ENCODE measurements at regions not wholly inside any gene's neighbourhood (a gene's known extent, or its start where the extent isn't known, plus 50 kb on each side); places are given as distances from the start of the nearest gene placed in this dataset.
"Not testable (repeated sequence)": the region's sequence is repeated elsewhere in the genome, so short reads cannot be mapped to it uniquely, and the experiment has no call there.

GRCh38 chr1:232127190-232127589 lies 500.6 kb downstream of the DISC1 start:
- H4K20me1 ChIP-seq (ENCODE audit: control insufficient read depth, extremely low read depth, insufficient read depth, low read length) = no peaks in the 10 kb centered on the region
- H3K4me2 ChIP-seq (ENCODE audit: control insufficient read depth, extremely low read depth, insufficient read depth, low read depth, low read length) = peak overlapping the region; percentile 3
- no peaks in the 10 kb centered on the region for H3K9me1 ChIP-seq (ENCODE audit: control insufficient read depth, extremely low read depth, insufficient read depth, low read length)
- no peak overlapping the region for H2AFZ ChIP-seq (ENCODE audit: control insufficient read depth, low read length)
- peak; percentile 85 for FAIRE-seq
- peak; percentile 72 for DNase-seq (ENCODE audit: low read depth, low spot score)
- peaks cover 3% of the 10 kb centered on the region for H3K9me3 ChIP-seq (ENCODE audit: control insufficient read depth, low read depth, low read length)
- dilution Hi-C loops (cut with MboI; ENCODE audit: extremely low pct_ligation_motif_present, low sequenced_read_pairs) = no loop called here
- H3K27me3 ChIP-seq (ENCODE audit: control insufficient read depth, extremely low read depth, insufficient read depth, low read length) = no peaks in the 10 kb centered on the region
- TF ChIP-seq EZH2 (IDR thresholded peaks at IDR 0.05; ENCODE audit: low read length) (no peak), CTCF (optimal IDR thresholded peaks at IDR 0.05 in 1 of 3, IDR thresholded peaks at IDR 0.05 in 1 of 3, conservative IDR thresholded peaks at IDR 0.05 in 1 of 3; ENCODE audit: extremely low read depth in 1 of 3, insufficient read depth in 2 of 3, low read length in 3 of 3) (no peak)
- H3K79me2 ChIP-seq (ENCODE audit: control insufficient read depth, insufficient read depth, low read length) = no peaks in the 10 kb centered on the region
- H3K27ac ChIP-seq (ENCODE audit: control insufficient read depth, insufficient read depth, low read length) = no peak overlapping the region
- H3K36me3 ChIP-seq (ENCODE audit: control insufficient read depth in 2 of 2, extremely low read depth in 1 of 2, insufficient read depth in 2 of 2, low read length in 2 of 2) = no peaks in the 10 kb centered on the region
- H3K9ac ChIP-seq (ENCODE audit: control insufficient read depth, extremely low read depth, insufficient read depth, low read length) = no peak overlapping the region
- H3K4me3 ChIP-seq (ENCODE audit: control insufficient read depth in 2 of 3, extremely low read depth in 1 of 3, insufficient read depth in 2 of 3, low read depth in 1 of 3, low read length in 3 of 3) = no peak overlapping the region
- peaks cover 18% of the 10 kb centered on the region for H3K4me1 ChIP-seq (ENCODE audit: control insufficient read depth, extremely low read depth, insufficient read depth, low read length)

- dilution Hi-C loops (cut with MboI; ENCODE audit: extremely low pct_ligation_motif_present, low sequenced_read_pairs) = no loop called here
Observed at GRCh38 chr1:232123775-232124659, 497.4 kb downstream of the DISC1 start.

GRCh38 chr1:232117903-232118302 lies 491.3 kb downstream of the DISC1 start:
- H3K27ac ChIP-seq (ENCODE audit: control insufficient read depth, insufficient read depth, low read length); FAIRE-seq; H2AFZ ChIP-seq (ENCODE audit: control insufficient read depth, low read length); H3K9ac ChIP-seq (ENCODE audit: control insufficient read depth, extremely low read depth, insufficient read depth, low read length); H3K36me3 ChIP-seq (ENCODE audit: control insufficient read depth in 2 of 2, extremely low read depth in 1 of 2, insufficient read depth in 2 of 2, low read length in 2 of 2); H3K27me3 ChIP-seq (ENCODE audit: control insufficient read depth, extremely low read depth, insufficient read depth, low read length); H3K4me2 ChIP-seq (ENCODE audit: control insufficient read depth, extremely low read depth, insufficient read depth, low read depth, low read length); H3K4me1 ChIP-seq (ENCODE audit: control insufficient read depth, extremely low read depth, insufficient read depth, low read length); H4K20me1 ChIP-seq (ENCODE audit: control insufficient read depth, extremely low read depth, insufficient read depth, low read length); H3K4me3 ChIP-seq (ENCODE audit: control insufficient read depth in 2 of 3, extremely low read depth in 1 of 3, insufficient read depth in 2 of 3, low read depth in 1 of 3, low read length in 3 of 3); H3K9me3 ChIP-seq (ENCODE audit: control insufficient read depth, low read depth, low read length); DNase-seq (ENCODE audit: low read depth, low spot score); H3K79me2 ChIP-seq (ENCODE audit: control insufficient read depth, insufficient read depth, low read length); dilution Hi-C loops (cut with MboI; ENCODE audit: extremely low pct_ligation_motif_present, low sequenced_read_pairs); H3K9me1 ChIP-seq (ENCODE audit: control insufficient read depth, extremely low read depth, insufficient read depth, low read length): not testable (repeated sequence)

More at GRCh38 chr1:232123775-232124659, 497.4 kb downstream of the DISC1 start:
- Histone ChIP-seq H3K27me3 (ENCODE audit: control insufficient read depth, extremely low read depth, insufficient read depth, low read length) (no peaks in the 10 kb centered on the region), H3K79me2 (ENCODE audit: control insufficient read depth, insufficient read depth, low read length) (no peaks in the 10 kb centered on the region), H3K9ac (ENCODE audit: control insufficient read depth, extremely low read depth, insufficient read depth, low read length) (no peak overlapping the region), H3K27ac (ENCODE audit: control insufficient read depth, insufficient read depth, low read length) (no peak overlapping the region), H3K4me2 (ENCODE audit: control insufficient read depth, extremely low read depth, insufficient read depth, low read depth, low read length) (no peak overlapping the region), H3K9me3 (ENCODE audit: control insufficient read depth, low read depth, low read length) (no peaks in the 10 kb centered on the region), H2AFZ (ENCODE audit: control insufficient read depth, low read length) (no peak overlapping the region), H4K20me1 (ENCODE audit: control insufficient read depth, extremely low read depth, insufficient read depth, low read length) (no peaks in the 10 kb centered on the region), H3K9me1 (ENCODE audit: control insufficient read depth, extremely low read depth, insufficient read depth, low read length) (no peaks in the 10 kb centered on the region), H3K4me1 (ENCODE audit: control insufficient read depth, extremely low read depth, insufficient read depth, low read length) (peaks cover 7% of the 10 kb centered on the region), H3K4me3 (ENCODE audit: control insufficient read depth in 2 of 3, extremely low read depth in 1 of 3, insufficient read depth in 2 of 3, low read depth in 1 of 3, low read length in 3 of 3) (no peak overlapping the region), H3K36me3 (ENCODE audit: control insufficient read depth in 2 of 2, extremely low read depth in 1 of 2, insufficient read depth in 2 of 2, low read length in 2 of 2) (no peaks in the 10 kb centered on the region)
- no peak for FAIRE-seq
- TF ChIP-seq CTCF (optimal IDR thresholded peaks at IDR 0.05 in 1 of 3, IDR thresholded peaks at IDR 0.05 in 1 of 3, conservative IDR thresholded peaks at IDR 0.05 in 1 of 3; ENCODE audit: extremely low read depth in 1 of 3, insufficient read depth in 2 of 3, low read length in 3 of 3) (no peak), EZH2 (IDR thresholded peaks at IDR 0.05; ENCODE audit: low read length) (no peak)
- no peak for DNase-seq (ENCODE audit: low read depth, low spot score)

Measured in keratinocyte (primary cell).